GM12878 (cell line): ENCODE measurements at regions not wholly inside any gene's neighbourhood (a gene's known extent, or its start where the extent isn't known, plus 50 kb on each side); places are given as distances from the start of the nearest gene placed in this dataset.

Source experiments
- ATAC-seq: fragments of 200-7000 bp; cut with Tn5 transposase; 3 replicates; pipeline ENCODE4 v1.9.1; 2020; ENCODE audit warnings: mild to moderate bottlenecking, moderate library complexity
- BruUV-seq: library from RNA; stranded (reverse); fragments of 400-500 nt; replicated peaks from 2 replicates; lab custom pipeline; 2021; lab: Mats Ljungman, UMichigan
- CTCF ChIA-PET: fragments of 300-600 bp; sonication (Branson Sonifier 250); formaldehyde crosslinking; extraction: SDS; loops from one replicate; lab custom pipeline; 2021; ENCODE audit warnings: inconsistent platforms; lab: Yijun Ruan, JAX
- POLR2A ChIA-PET: fragments of 350-600 bp; formaldehyde crosslinking; extraction: SDS; loops from one replicate; lab custom pipeline; 2021; ENCODE audit warnings: inconsistent platforms; lab: Charles Lee
- RAD21 ChIA-PET: fragments of 300-600 bp; sonication (Branson Sonifier 250); formaldehyde crosslinking; loops from one replicate; lab custom pipeline; 2023; ENCODE audit warnings: antibody characterized with exemption; ENCODE audit not compliant: unreplicated experiment; lab: Charles Lee
- SMC1A ChIA-PET: fragments of 300-600 bp; sonication (Branson Sonifier 250); formaldehyde crosslinking; loops from one replicate; lab custom pipeline; 2023; ENCODE audit not compliant: unreplicated experiment, uncharacterized antibody; lab: Charles Lee
- DNase-seq: peaks from one replicate; pipeline ENCODE4 v3.0.0-alpha.2; 2011; ENCODE audit warnings: low read depth, low spot score
- FAIRE-seq: peaks from 3 replicates; lab custom pipeline; 2011; peaks lifted over from hg19 to GRCh38; lab: Jason Lieb, UNC
- H2AFZ ChIP-seq: 2 replicates; pipeline ENCODE4 v1.6.0; 2011; ENCODE audit warnings: low read depth, low read length, control low read depth; ENCODE audit not compliant: control insufficient read depth
- H3K27ac ChIP-seq: 2 replicates; pipeline ENCODE4 v1.5.1; 2011; ENCODE audit warnings: control low read depth; ENCODE audit not compliant: control insufficient read depth, insufficient read depth
- H3K27me3 ChIP-seq, 2 experiments: replicated peaks in 1 of 2; 2 replicates each; pipeline versions ENCODE4 v1.6.0 to v1.6.1; 2011; ENCODE audit warnings: low read length in 1 of 2; ENCODE audit not compliant: control insufficient read depth in 2 of 2, insufficient read depth in 2 of 2
- H3K36me3 ChIP-seq, 2 experiments: 2 replicates each; pipeline ENCODE4 v1.5.1; 2011; ENCODE audit warnings: low read length in 1 of 2; ENCODE audit not compliant: control insufficient read depth in 2 of 2, insufficient read depth in 2 of 2
- H3K4me1 ChIP-seq: 2 replicates; pipeline ENCODE4 v1.6.1; 2011; ENCODE audit warnings: mild to moderate bottlenecking, low read length, moderate library complexity, mixed read lengths; ENCODE audit not compliant: control insufficient read depth, insufficient read depth
- H3K4me2 ChIP-seq: 2 replicates; pipeline ENCODE4 v1.6.0; 2011; ENCODE audit warnings: control low read depth; ENCODE audit not compliant: control insufficient read depth, insufficient read depth
- H3K4me3 ChIP-seq: fragments of 200-600 bp; sonication (generic); 2 replicates; pipeline ENCODE4 v1.5.1; 2016
- H3K79me2 ChIP-seq: 2 replicates; pipeline ENCODE4 v1.6.0; 2011; ENCODE audit warnings: low read length; ENCODE audit not compliant: control insufficient read depth, insufficient read depth
- H3K9ac ChIP-seq: 2 replicates; pipeline ENCODE4 v1.8.0; 2011; ENCODE audit warnings: low read length, control low read depth, mixed read lengths; ENCODE audit not compliant: control insufficient read depth, insufficient read depth
- H3K9me3 ChIP-seq: replicated peaks from 3 replicates; pipeline ENCODE4 v1.5.1; 2011; ENCODE audit warnings: mild to moderate bottlenecking, low read length; ENCODE audit not compliant: control insufficient read depth, insufficient read depth
- H4K20me1 ChIP-seq: 2 replicates; pipeline ENCODE4 v1.6.0; 2011; ENCODE audit not compliant: control insufficient read depth, insufficient read depth
- BACH1 ChIP-seq: fragments of 450-650 bp; IDR thresholded peaks from 2 replicates; pipeline ENCODE4 v1.6.1; 2017; ENCODE audit warnings: mild to moderate bottlenecking, borderline replicate concordance
- IKZF2 ChIP-seq, 2 experiments: fragments of 450-650 bp; IDR thresholded peaks; 2 replicates each; pipeline ENCODE4 v1.6.1; 2017; ENCODE audit warnings: mild to moderate bottlenecking in 2 of 2, moderate library complexity in 2 of 2
- MTA2 ChIP-seq: fragments of 450-650 bp; IDR thresholded peaks from 2 replicates; pipeline ENCODE4 v1.6.1; 2016; ENCODE audit warnings: low read depth, mild to moderate bottlenecking, moderate library complexity
- MYB ChIP-seq: fragments of 150-350 bp; IDR thresholded peaks from 2 replicates; pipeline ENCODE4 v1.6.1; 2014; ENCODE audit warnings: mild to moderate bottlenecking, low read depth, low read length, borderline replicate concordance
- RBBP5 ChIP-seq: fragments of 200-600 bp; sonication (generic); conservative IDR thresholded peaks from 2 replicates; pipeline ENCODE4 v1.6.1; 2016
- WGBS: methylation state at CpG from one replicate; pipeline ENCODE4 v1.1.6; 2016; ENCODE audit warnings: low lambda C conversion rate; ENCODE audit not compliant: insufficient replicate concordance, insufficient coverage; ENCODE audit errors: missing lambda C conversion rate; 5-methylcytosine and 5-hydroxymethylcytosine counted together
- in situ Hi-C: fragments of 300-500 bp; cut with MboI; formaldehyde crosslinking; loops from 9 replicates; pipeline ENCODE4 v1.14.3; 2018; ENCODE audit warnings: mixed read lengths
- intact Hi-C: fragments of 100-400 bp; cut with micrococcal nuclease; formaldehyde crosslinking; loops from one replicate; pipeline ENCODE4 v1.14.2; 2022; ENCODE audit not compliant: unreplicated experiment
- TF ChIP-seq, protein P1 (sequence below): fragments of 450-650 bp; IDR thresholded peaks from 2 replicates; pipeline ENCODE4 v1.6.1; 2017; ENCODE audit warnings: antibody characterized with exemption, mild to moderate bottlenecking, moderate library complexity
- TF ChIP-seq, protein P2 (sequence below): fragments of 450-650 bp; formaldehyde crosslinking; IDR thresholded peaks from 2 replicates; pipeline ENCODE4 v1.4.0; 2022; ENCODE audit warnings: mild to moderate bottlenecking, moderate library complexity

- in situ Hi-C loops (no loop called here), intact Hi-C loops (no loop called here)
- FAIRE-seq (no peak), ATAC-seq (no peak), DNase-seq (no peak)
- RAD21 ChIA-PET: no interaction called here
- no peak for TF ChIP-seq MTA2
- TF ChIP-seq BACH1: no peak
- no peak for TF ChIP-seq MYB
- TF ChIP-seq RBBP5: no peak
- TF ChIP-seq, protein P1, sequence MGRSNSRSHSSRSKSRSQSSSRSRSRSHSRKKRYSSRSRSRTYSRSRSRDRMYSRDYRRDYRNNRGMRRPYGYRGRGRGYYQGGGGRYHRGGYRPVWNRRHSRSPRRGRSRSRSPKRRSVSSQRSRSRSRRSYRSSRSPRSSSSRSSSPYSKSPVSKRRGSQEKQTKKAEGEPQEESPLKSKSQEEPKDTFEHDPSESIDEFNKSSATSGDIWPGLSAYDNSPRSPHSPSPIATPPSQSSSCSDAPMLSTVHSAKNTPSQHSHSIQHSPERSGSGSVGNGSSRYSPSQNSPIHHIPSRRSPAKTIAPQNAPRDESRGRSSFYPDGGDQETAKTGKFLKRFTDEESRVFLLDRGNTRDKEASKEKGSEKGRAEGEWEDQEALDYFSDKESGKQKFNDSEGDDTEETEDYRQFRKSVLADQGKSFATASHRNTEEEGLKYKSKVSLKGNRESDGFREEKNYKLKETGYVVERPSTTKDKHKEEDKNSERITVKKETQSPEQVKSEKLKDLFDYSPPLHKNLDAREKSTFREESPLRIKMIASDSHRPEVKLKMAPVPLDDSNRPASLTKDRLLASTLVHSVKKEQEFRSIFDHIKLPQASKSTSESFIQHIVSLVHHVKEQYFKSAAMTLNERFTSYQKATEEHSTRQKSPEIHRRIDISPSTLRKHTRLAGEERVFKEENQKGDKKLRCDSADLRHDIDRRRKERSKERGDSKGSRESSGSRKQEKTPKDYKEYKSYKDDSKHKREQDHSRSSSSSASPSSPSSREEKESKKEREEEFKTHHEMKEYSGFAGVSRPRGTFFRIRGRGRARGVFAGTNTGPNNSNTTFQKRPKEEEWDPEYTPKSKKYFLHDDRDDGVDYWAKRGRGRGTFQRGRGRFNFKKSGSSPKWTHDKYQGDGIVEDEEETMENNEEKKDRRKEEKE: no peak
- TF ChIP-seq, protein P2, sequence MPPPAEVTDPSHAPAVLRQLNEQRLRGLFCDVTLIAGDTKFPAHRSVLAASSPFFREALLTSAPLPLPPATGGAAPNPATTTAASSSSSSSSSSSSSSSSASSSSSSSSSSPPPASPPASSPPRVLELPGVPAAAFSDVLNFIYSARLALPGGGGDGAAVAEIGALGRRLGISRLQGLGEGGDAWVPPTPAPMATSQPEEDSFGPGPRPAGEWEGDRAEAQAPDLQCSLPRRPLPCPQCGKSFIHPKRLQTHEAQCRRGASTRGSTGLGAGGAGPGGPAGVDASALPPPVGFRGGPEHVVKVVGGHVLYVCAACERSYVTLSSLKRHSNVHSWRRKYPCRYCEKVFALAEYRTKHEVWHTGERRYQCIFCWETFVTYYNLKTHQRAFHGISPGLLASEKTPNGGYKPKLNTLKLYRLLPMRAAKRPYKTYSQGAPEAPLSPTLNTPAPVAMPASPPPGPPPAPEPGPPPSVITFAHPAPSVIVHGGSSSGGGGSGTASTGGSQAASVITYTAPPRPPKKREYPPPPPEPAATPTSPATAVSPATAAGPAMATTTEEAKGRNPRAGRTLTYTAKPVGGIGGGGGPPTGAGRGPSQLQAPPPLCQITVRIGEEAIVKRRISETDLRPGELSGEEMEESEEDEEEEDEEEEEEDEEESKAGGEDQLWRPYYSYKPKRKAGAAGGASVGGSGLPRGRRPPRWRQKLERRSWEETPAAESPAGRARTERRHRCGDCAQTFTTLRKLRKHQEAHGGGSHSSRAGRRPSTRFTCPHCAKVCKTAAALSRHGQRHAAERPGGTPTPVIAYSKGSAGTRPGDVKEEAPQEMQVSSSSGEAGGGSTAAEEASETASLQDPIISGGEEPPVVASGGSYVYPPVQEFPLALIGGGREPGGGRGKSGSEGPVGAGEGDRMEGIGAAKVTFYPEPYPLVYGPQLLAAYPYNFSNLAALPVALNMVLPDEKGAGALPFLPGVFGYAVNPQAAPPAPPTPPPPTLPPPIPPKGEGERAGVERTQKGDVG (CRISPR knock-in tag): no peak
- no peak for TF ChIP-seq IKZF2 (IDR thresholded peaks at IDR 0.05)
- Histone ChIP-seq H3K4me3 (no peak overlapping the region), H3K4me2 (no peak overlapping the region), H4K20me1 (no peaks in the 10 kb centered on the region), H3K79me2 (no peaks in the 10 kb centered on the region), H3K4me1 (no peaks in the 10 kb centered on the region), H2AFZ (no peak overlapping the region), H3K27me3 (no peaks in the 10 kb centered on the region), H3K36me3 (no peaks in the 10 kb centered on the region), H3K9me3 (no peaks in the 10 kb centered on the region; the same call in 2 of the 3 replicates), H3K9ac (no peak overlapping the region), H3K27ac (no peak overlapping the region)
- WGBS: 35% methylated on average over 1 of the region's 1 CpG
- POLR2A ChIA-PET: no interaction called here
- SMC1A ChIA-PET: no interaction called here
- CTCF ChIA-PET: no interaction called here
- no TSS peak for BruUV-seq
These were observed 67.4 kb upstream of the DBX1 start for GRCh38 chr11:20227631-20228030.
